HG02884 (cell line): ENCODE measurements at regions not wholly inside any gene's neighbourhood (a gene's known extent, or its start where the extent isn't known, plus 50 kb on each side); places are given as distances from the start of the nearest gene placed in this dataset.

ENCODE experiments used
- ATAC-seq: cut with Tn5 transposase; IDR thresholded peaks from one replicate; pipeline ENCODE4 v1.9.1; 2021; ENCODE audit warnings: mild to moderate bottlenecking, moderate library complexity; ENCODE audit not compliant: unreplicated experiment

DNA sequence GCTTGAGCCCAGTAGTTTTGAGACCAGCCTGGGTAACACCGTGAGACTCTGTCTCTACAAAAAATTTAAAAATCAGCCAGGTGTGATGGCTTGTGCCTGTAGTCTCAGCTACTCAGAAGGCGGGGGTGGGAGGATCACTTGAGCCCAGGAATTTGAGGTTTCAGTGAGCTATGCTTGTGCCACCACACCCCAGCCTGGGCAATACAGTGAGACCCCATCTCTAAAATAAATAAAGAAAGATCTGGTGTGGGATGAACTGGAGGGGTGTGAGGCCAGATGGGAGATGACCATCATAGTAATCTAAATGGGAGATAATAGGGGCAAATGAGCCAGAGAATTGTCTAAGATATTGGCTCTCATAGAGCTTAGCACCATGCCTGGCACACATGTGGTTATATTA is 60.1 kb upstream of the TRABD2B start:
- no peak for ATAC-seq

DNA sequence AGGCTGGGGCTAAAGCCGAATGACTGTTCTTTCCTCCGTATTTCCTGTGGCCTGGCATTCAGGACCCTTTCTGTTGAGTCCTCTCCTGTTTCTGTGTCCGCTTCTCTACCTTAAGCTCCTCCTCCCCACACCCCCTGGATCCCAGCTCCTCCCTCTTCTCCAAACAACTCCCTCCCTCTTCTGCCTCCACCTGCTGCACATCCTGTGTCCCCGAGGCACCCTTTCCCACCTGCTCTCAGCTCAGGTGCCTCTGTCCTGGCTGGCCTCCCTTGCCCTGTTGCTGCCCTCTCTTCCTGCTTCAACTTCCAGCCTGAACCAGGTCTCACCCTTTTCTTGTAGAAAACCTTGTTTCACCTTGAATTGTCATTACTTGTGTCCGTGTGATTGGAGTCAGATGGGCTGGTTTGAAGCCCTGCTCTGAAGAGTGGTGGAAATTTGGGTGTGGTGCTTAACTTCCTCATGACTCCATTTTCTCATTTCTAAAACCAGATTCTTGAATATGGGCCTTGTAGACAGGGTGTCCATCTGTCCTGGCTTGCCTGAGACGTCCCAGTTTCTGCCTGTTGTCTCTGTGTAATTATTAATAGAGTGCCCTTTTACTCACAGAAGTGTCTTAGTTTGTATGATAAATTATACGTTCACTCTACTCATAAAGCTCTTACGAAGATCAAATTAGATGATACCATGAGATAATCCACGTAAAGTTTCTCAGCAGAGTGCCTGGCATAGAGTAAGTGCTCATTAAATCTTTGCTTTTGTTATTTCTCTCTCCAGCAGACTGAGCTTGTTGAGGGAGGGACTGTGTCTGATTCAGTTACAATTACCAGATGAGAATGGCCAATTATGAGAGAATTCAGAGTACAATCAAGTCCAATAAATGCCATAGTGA is 58.9 kb upstream of the TRABD2B start:
- ATAC-seq: no peak

DNA sequence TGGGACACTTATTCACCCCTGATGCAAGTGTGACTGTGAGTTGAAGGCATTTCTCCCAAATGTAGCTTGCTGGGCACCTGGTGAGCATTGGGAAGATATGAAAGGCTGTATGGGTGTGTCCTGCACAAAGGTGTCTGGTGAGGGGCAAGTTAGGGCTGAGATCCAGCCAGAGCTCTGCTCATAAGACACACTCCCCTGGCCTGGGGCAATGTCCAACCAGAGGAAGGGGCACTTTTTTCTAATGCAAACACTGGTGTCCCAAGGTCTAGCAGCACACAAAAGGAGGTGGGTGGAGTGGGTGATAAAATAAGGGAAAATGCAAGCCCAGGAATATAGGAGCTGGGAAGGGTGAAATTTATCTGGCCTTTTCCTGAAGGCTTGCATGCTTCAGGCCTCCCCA is 57.0 kb upstream of the TRABD2B start:
- ATAC-seq: no peak

DNA sequence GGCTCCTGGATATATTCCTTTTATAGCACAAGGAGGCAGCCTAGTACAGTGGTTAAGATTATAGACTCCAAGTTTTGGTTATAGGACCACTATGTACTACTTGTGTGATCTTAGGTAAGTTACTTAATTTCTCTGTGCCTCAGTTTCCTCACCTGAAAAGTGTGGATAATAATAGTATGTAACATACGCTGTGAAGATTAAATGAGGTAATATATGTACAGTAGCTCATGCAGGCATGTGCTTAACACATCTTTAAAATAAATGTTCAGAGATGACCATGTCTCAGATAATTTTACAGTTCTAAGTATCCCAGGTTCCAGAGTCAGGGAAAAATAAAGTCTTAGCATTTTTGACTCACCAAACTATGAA is 55.7 kb upstream of the TRABD2B start:
- ATAC-seq: no peak

DNA sequence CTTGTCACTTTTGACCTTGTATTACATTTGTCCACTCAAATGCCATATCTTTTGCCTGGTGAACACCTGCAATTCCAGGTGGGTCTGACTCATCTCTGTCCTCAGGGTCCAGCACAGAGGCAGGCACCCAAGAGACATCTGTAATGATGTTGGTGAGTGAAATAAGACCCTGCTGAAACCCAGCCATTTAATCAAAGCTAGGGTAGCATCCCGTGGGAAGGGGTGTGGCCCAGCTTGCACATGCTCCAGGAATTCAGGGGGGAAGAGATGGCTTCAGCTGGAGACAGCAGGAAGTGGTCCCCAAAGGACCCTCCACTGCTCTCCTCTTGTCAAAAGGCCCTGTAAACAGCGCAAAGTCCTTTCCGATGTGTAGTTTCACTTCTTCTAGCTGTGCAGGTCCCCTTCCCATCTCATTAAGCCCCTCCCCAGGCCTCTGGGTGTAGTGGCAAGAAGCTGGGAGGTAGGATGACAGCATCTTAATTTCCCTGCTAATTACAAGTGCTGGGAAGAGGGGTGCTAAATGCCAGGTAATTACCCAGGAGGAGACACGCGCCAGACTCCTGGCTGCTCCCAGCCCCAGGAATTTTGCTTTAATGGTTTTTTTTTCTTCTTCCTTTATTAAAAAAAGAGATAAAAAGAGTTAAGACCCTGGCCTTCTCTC is 54.4 kb upstream of the TRABD2B start:
- ATAC-seq: no peak

DNA sequence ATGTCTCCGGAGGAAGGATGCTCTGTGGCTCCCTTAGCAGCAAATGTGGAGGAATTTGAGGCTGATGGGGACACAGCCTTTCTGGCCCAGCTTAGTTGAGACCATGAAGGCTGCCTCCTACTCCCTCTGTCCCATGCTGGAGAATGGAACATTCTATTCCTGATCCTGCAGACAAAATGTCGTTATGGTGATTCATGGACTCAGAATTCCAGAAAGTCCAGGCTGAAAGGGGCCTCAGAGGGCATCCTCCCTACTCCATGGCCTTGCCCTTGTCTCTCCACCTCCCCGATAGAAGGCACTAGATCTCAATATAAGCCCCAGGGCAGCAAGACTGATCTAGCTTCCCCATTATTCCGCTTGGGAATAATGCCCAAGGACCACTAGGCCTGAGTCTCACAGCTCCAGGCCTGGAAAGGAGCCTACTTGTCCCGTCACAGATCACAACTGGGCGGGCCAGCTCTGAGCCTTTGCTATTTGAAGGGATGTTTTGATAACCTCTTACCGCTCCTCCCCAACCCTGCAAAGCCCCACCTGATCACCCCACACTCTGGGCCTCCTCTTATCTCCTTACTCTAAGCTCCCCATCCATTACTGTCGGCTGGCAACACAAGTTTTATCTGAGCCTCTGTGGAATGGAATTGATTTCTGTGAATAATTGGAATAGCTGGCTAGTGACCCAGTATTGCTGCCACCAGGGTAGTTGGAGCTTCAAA is 52.8 kb upstream of the TRABD2B start:
- no peak for ATAC-seq

DNA sequence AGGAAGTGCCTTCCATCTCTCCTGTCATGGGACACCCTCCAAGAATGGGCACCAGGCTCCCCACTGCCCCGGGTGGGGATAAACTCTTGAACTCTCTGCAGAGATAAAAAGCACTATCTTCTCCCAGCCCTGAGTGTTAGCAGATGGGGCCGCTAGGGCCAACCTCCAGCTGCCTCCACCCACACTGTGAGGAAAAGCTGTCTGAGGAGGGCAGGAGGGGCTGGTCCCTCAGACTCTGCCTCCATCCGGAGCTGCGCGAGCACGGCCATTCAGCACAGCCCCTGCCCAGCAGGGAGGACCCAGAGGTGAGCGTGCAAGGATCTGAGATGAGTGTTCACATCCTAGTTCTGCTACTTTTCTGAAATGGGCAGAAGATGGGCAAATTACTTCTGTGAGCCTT is 51.8 kb upstream of the TRABD2B start:
- ATAC-seq: no peak

DNA sequence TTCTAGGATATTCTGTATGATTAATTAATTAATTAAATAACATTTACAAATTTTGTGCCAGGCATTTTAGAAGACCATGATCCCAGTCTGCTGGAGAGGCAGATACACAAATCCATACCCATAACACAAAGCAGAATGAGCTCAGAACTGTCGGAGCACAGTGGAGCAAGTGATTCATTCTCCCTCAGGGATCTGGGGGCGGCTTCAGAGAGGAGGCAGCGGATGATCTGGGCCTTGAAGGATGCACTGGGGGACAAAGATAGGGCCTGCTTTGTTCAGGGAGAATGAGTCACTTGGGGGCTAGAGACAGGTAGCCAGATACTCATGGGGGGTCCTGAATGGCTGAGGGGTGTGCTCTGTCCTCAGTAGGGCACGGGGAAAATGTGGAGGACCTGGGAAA is 50.9 kb upstream of the TRABD2B start:
- ATAC-seq: no peak

DNA sequence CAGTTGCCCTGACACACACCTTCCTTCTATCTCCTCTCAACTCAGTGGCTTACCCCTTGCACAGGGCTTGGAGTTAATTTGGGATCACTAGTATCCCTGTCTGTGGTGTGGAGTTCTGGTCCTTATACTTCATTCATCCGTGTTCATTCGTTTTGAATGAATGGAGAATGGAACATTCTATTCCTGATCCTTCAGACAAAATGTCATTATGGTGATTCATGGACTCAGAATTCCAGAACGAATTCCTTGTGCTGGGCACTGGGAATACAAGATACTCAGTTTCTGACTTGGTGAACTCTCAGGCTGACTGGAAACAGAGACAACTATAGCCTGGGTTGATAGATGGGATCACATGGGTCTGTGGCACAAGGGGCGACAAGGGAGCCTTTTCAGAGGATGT is 49.9 kb upstream of the TRABD2B start:
- no peak for ATAC-seq
